ENCODE measurements at regions not wholly inside any gene's neighbourhood (a gene's known extent, or its start where the extent isn't known, plus 50 kb on each side); places are given as distances from the start of the nearest gene placed in this dataset.

GRCh38 chr14:98877065-98877464 lies 394.9 kb downstream of the BCL11B start:
- Histone ChIP-seq H3K9me3 (ENCODE audit: control insufficient read depth in 2 of 2, low read length in 2 of 2) (peaks cover 0 to 4% of the 10 kb centered on the region in 2 donors), H3K27ac (ENCODE audit: low read depth in 2 of 2, low read length in 2 of 2) (no peak overlapping the region), H3K27me3 (ENCODE audit: control insufficient read depth in 2 of 2, insufficient read depth in 2 of 2, low read length in 2 of 2) (no peaks in the 10 kb centered on the region), H3K36me3 (ENCODE audit: control insufficient read depth in 2 of 2, insufficient read depth in 2 of 2, low read length in 2 of 2) (no peaks in the 10 kb centered on the region), H3K4me1 (ENCODE audit: control insufficient read depth in 2 of 2, insufficient read depth in 2 of 2, low read length in 2 of 2) (no peaks in the 10 kb centered on the region), H3K4me3 (ENCODE audit: low read length in 2 of 2) (no peak overlapping the region), H3K9ac (ENCODE audit: low read depth in 1 of 2, low read length in 2 of 2) (no peak overlapping the region)

GRCh38 chr14:98878282-98878681 lies 393.7 kb downstream of the BCL11B start:
- Histone ChIP-seq H3K27ac (ENCODE audit: low read depth in 2 of 2, low read length in 2 of 2) (no peak overlapping the region), H3K4me3 (ENCODE audit: low read length in 2 of 2) (no peak overlapping the region), H3K9ac (ENCODE audit: low read depth in 1 of 2, low read length in 2 of 2) (no peak overlapping the region), H3K36me3 (ENCODE audit: control insufficient read depth in 2 of 2, insufficient read depth in 2 of 2, low read length in 2 of 2) (no peaks in the 10 kb centered on the region), H3K9me3 (ENCODE audit: control insufficient read depth in 2 of 2, low read length in 2 of 2) (peaks cover 0 to 4% of the 10 kb centered on the region in 2 donors), H3K27me3 (ENCODE audit: control insufficient read depth in 2 of 2, insufficient read depth in 2 of 2, low read length in 2 of 2) (peaks cover 0 to 2% of the 10 kb centered on the region in 2 donors), H3K4me1 (ENCODE audit: control insufficient read depth in 2 of 2, insufficient read depth in 2 of 2, low read length in 2 of 2) (no peaks in the 10 kb centered on the region)

GRCh38 chr14:98886982-98887381 lies 385.0 kb downstream of the BCL11B start:
- Histone ChIP-seq H3K27me3 (ENCODE audit: control insufficient read depth in 2 of 2, insufficient read depth in 2 of 2, low read length in 2 of 2) (peaks cover 0 to 3% of the 10 kb centered on the region in 2 donors), H3K36me3 (ENCODE audit: control insufficient read depth in 2 of 2, insufficient read depth in 2 of 2, low read length in 2 of 2) (no peaks in the 10 kb centered on the region), H3K9ac (ENCODE audit: low read depth in 1 of 2, low read length in 2 of 2) (no peak overlapping the region), H3K4me1 (ENCODE audit: control insufficient read depth in 2 of 2, insufficient read depth in 2 of 2, low read length in 2 of 2) (no peaks in the 10 kb centered on the region), H3K27ac (ENCODE audit: low read depth in 2 of 2, low read length in 2 of 2) (no peak overlapping the region), H3K9me3 (ENCODE audit: control insufficient read depth in 2 of 2, low read length in 2 of 2) (no peaks in the 10 kb centered on the region), H3K4me3 (ENCODE audit: low read length in 2 of 2) (no peak overlapping the region)

GRCh38 chr14:98888281-98888680 lies 383.7 kb downstream of the BCL11B start:
- Histone ChIP-seq H3K27ac (ENCODE audit: low read depth in 2 of 2, low read length in 2 of 2) (no peak overlapping the region), H3K36me3 (ENCODE audit: control insufficient read depth in 2 of 2, insufficient read depth in 2 of 2, low read length in 2 of 2) (no peaks in the 10 kb centered on the region), H3K9me3 (ENCODE audit: control insufficient read depth in 2 of 2, low read length in 2 of 2) (no peaks in the 10 kb centered on the region), H3K27me3 (ENCODE audit: control insufficient read depth in 2 of 2, insufficient read depth in 2 of 2, low read length in 2 of 2) (peaks cover 0 to 1% of the 10 kb centered on the region in 2 donors), H3K9ac (ENCODE audit: low read depth in 1 of 2, low read length in 2 of 2) (no peak overlapping the region), H3K4me3 (ENCODE audit: low read length in 2 of 2) (no peak overlapping the region), H3K4me1 (ENCODE audit: control insufficient read depth in 2 of 2, insufficient read depth in 2 of 2, low read length in 2 of 2) (no peaks in the 10 kb centered on the region)

GRCh38 chr14:98888927-98889835 lies 382.8 kb downstream of the BCL11B start:
- Histone ChIP-seq H3K4me1 (ENCODE audit: control insufficient read depth in 2 of 2, insufficient read depth in 2 of 2, low read length in 2 of 2) (no peaks in the 10 kb centered on the region), H3K9ac (ENCODE audit: low read depth in 1 of 2, low read length in 2 of 2) (no peak overlapping the region), H3K9me3 (ENCODE audit: control insufficient read depth in 2 of 2, low read length in 2 of 2) (no peaks in the 10 kb centered on the region), H3K27me3 (ENCODE audit: control insufficient read depth in 2 of 2, insufficient read depth in 2 of 2, low read length in 2 of 2) (no peaks in the 10 kb centered on the region), H3K36me3 (ENCODE audit: control insufficient read depth in 2 of 2, insufficient read depth in 2 of 2, low read length in 2 of 2) (no peaks in the 10 kb centered on the region), H3K4me3 (ENCODE audit: low read length in 2 of 2) (no peak overlapping the region), H3K27ac (ENCODE audit: low read depth in 2 of 2, low read length in 2 of 2) (no peak overlapping the region)

- H3K27ac ChIP-seq (ENCODE audit: low read depth in 2 of 2, low read length in 2 of 2): no peak overlapping the region
- H3K4me3 ChIP-seq (ENCODE audit: low read length in 2 of 2): no peak overlapping the region
- no peaks in the 10 kb centered on the region for H3K27me3 ChIP-seq (ENCODE audit: control insufficient read depth in 2 of 2, insufficient read depth in 2 of 2, low read length in 2 of 2)
- H3K9ac ChIP-seq (ENCODE audit: low read depth in 1 of 2, low read length in 2 of 2): no peak overlapping the region
- no peaks in the 10 kb centered on the region for H3K36me3 ChIP-seq (ENCODE audit: control insufficient read depth in 2 of 2, insufficient read depth in 2 of 2, low read length in 2 of 2)
- no peaks in the 10 kb centered on the region for H3K4me1 ChIP-seq (ENCODE audit: control insufficient read depth in 2 of 2, insufficient read depth in 2 of 2, low read length in 2 of 2)
- H3K9me3 ChIP-seq (ENCODE audit: control insufficient read depth in 2 of 2, low read length in 2 of 2): no peaks in the 10 kb centered on the region
These were observed 382.2 kb downstream of the BCL11B start for GRCh38 chr14:98889836-98890185.

GRCh38 chr14:98890556-98891340 lies 381.2 kb downstream of the BCL11B start:
- H3K4me3 ChIP-seq (ENCODE audit: low read length in 2 of 2): no peak overlapping the region
- H3K36me3 ChIP-seq (ENCODE audit: control insufficient read depth in 2 of 2, insufficient read depth in 2 of 2, low read length in 2 of 2): no peaks in the 10 kb centered on the region
- no peaks in the 10 kb centered on the region for H3K4me1 ChIP-seq (ENCODE audit: control insufficient read depth in 2 of 2, insufficient read depth in 2 of 2, low read length in 2 of 2)
- H3K27me3 ChIP-seq (ENCODE audit: control insufficient read depth in 2 of 2, insufficient read depth in 2 of 2, low read length in 2 of 2): no peaks in the 10 kb centered on the region
- H3K27ac ChIP-seq (ENCODE audit: low read depth in 2 of 2, low read length in 2 of 2): no peak overlapping the region
- no peaks in the 10 kb centered on the region for H3K9me3 ChIP-seq (ENCODE audit: control insufficient read depth in 2 of 2, low read length in 2 of 2)
- H3K9ac ChIP-seq (ENCODE audit: low read depth in 1 of 2, low read length in 2 of 2): no peak overlapping the region

GRCh38 chr14:98893675-98894074 lies 378.3 kb downstream of the BCL11B start:
- no peak overlapping the region for H3K4me3 ChIP-seq (ENCODE audit: low read length in 2 of 2)
- no peaks in the 10 kb centered on the region for H3K36me3 ChIP-seq (ENCODE audit: control insufficient read depth in 2 of 2, insufficient read depth in 2 of 2, low read length in 2 of 2)
- H3K9ac ChIP-seq (ENCODE audit: low read depth in 1 of 2, low read length in 2 of 2): no peak overlapping the region
- H3K27ac ChIP-seq (ENCODE audit: low read depth in 2 of 2, low read length in 2 of 2): no peak overlapping the region
- H3K9me3 ChIP-seq (ENCODE audit: control insufficient read depth in 2 of 2, low read length in 2 of 2): no peaks in the 10 kb centered on the region
- no peaks in the 10 kb centered on the region for H3K27me3 ChIP-seq (ENCODE audit: control insufficient read depth in 2 of 2, insufficient read depth in 2 of 2, low read length in 2 of 2)
- H3K4me1 ChIP-seq (ENCODE audit: control insufficient read depth in 2 of 2, insufficient read depth in 2 of 2, low read length in 2 of 2): no peaks in the 10 kb centered on the region

GRCh38 chr14:98894600-98894999 lies 377.4 kb downstream of the BCL11B start:
- Histone ChIP-seq H3K4me3 (ENCODE audit: low read length in 2 of 2) (no peak overlapping the region), H3K4me1 (ENCODE audit: control insufficient read depth in 2 of 2, insufficient read depth in 2 of 2, low read length in 2 of 2) (no peaks in the 10 kb centered on the region), H3K9me3 (ENCODE audit: control insufficient read depth in 2 of 2, low read length in 2 of 2) (no peaks in the 10 kb centered on the region), H3K27me3 (ENCODE audit: control insufficient read depth in 2 of 2, insufficient read depth in 2 of 2, low read length in 2 of 2) (no peaks in the 10 kb centered on the region), H3K36me3 (ENCODE audit: control insufficient read depth in 2 of 2, insufficient read depth in 2 of 2, low read length in 2 of 2) (no peaks in the 10 kb centered on the region), H3K9ac (ENCODE audit: low read depth in 1 of 2, low read length in 2 of 2) (no peak overlapping the region), H3K27ac (ENCODE audit: low read depth in 2 of 2, low read length in 2 of 2) (no peak overlapping the region)

GRCh38 chr14:98896449-98896848 lies 375.5 kb downstream of the BCL11B start:
- no peak overlapping the region for H3K9ac ChIP-seq (ENCODE audit: low read depth in 1 of 2, low read length in 2 of 2)
- H3K4me1 ChIP-seq (ENCODE audit: control insufficient read depth in 2 of 2, insufficient read depth in 2 of 2, low read length in 2 of 2): no peaks in the 10 kb centered on the region
- no peaks in the 10 kb centered on the region for H3K36me3 ChIP-seq (ENCODE audit: control insufficient read depth in 2 of 2, insufficient read depth in 2 of 2, low read length in 2 of 2)
- H3K27ac ChIP-seq (ENCODE audit: low read depth in 2 of 2, low read length in 2 of 2): no peak overlapping the region
- H3K27me3 ChIP-seq (ENCODE audit: control insufficient read depth in 2 of 2, insufficient read depth in 2 of 2, low read length in 2 of 2): no peaks in the 10 kb centered on the region
- no peak overlapping the region for H3K4me3 ChIP-seq (ENCODE audit: low read length in 2 of 2)
- no peaks in the 10 kb centered on the region for H3K9me3 ChIP-seq (ENCODE audit: control insufficient read depth in 2 of 2, low read length in 2 of 2)

Measured in mucosa of rectum (tissue), 2 donors.